ENCODE measurements at regions not wholly inside any gene's neighbourhood (a gene's known extent, or its start where the extent isn't known, plus 50 kb on each side); places are given as distances from the start of the nearest gene placed in this dataset.
A peak's percentile ranks its signal among the peaks of the same experiment; 100 is the strongest.
"Not testable (repeated sequence)": the region's sequence is repeated elsewhere in the genome, so short reads cannot be mapped to it uniquely, and the experiment has no call there.

GRCh38 chr21:15278279-15278678, 213.5 kb upstream of the NRIP1 start:
- no peak for DNase-seq

GRCh38 chr21:15278851-15279250, 214.1 kb upstream of the NRIP1 start:
- DNase-seq, result no peak

- no peak for DNase-seq
Measured at GRCh38 chr21:15279482-15279881, 214.7 kb upstream of the NRIP1 start.

- no peak for DNase-seq
Measured at GRCh38 chr21:15281714-15282113, 216.9 kb upstream of the NRIP1 start.

GRCh38 chr21:15282665-15283064, 217.9 kb upstream of the NRIP1 start:
- DNase-seq, result peak; percentile 42

- no peak for DNase-seq
Measured at GRCh38 chr21:15283138-15283537, 218.3 kb upstream of the NRIP1 start.

GRCh38 chr21:15283789-15284188, 219.0 kb upstream of the NRIP1 start:
- no peak for DNase-seq

- DNase-seq, result no peak
Measured at GRCh38 chr21:15285556-15285955, 220.8 kb upstream of the NRIP1 start.

- no peak for DNase-seq
Measured at GRCh38 chr21:15289246-15289645, 224.4 kb upstream of the NRIP1 start.

GRCh38 chr21:15289896-15290841, 225.4 kb upstream of the NRIP1 start:
- peak; percentile 52 for DNase-seq

GRCh38 chr21:15291621-15292266, 226.9 kb upstream of the NRIP1 start:
- DNase-seq, result no peak

GRCh38 chr21:15293240-15293639, 228.4 kb upstream of the NRIP1 start:
- DNase-seq, result peak; percentile 50

GRCh38 chr21:15295875-15296274, 231.1 kb upstream of the NRIP1 start:
- DNase-seq, result no peak

GRCh38 chr21:15297824-15298223, 233.0 kb upstream of the NRIP1 start:
- DNase-seq, result no peak

GRCh38 chr21:15298306-15298705, 233.5 kb upstream of the NRIP1 start:
- DNase-seq, result no peak

GRCh38 chr21:15298755-15299154, 234.0 kb upstream of the NRIP1 start:
- DNase-seq, result not testable (repeated sequence)

GRCh38 chr21:15300131-15300530, 235.3 kb upstream of the NRIP1 start:
- DNase-seq, result no peak

GRCh38 chr21:15301014-15301413, 236.2 kb upstream of the NRIP1 start:
- no peak for DNase-seq

- DNase-seq, result no peak
Measured at GRCh38 chr21:15301736-15302135, 236.9 kb upstream of the NRIP1 start.

- no peak for DNase-seq
Measured at GRCh38 chr21:15306271-15306670, 241.5 kb upstream of the NRIP1 start.

GRCh38 chr21:15308333-15308732, 243.5 kb upstream of the NRIP1 start:
- DNase-seq, result no peak

- no peak for DNase-seq
Measured at GRCh38 chr21:15309022-15309590, 244.3 kb upstream of the NRIP1 start.

- no peak for DNase-seq
Measured at GRCh38 chr21:15309721-15310120, 244.9 kb upstream of the NRIP1 start.

Measured in renal pelvis (tissue), 1 donor.